Ureter (tissue), 1 donor: ENCODE measurements at regions not wholly inside any gene's neighbourhood (a gene's known extent, or its start where the extent isn't known, plus 50 kb on each side); places are given as distances from the start of the nearest gene placed in this dataset.
"Not testable (repeated sequence)": the region's sequence is repeated elsewhere in the genome, so short reads cannot be mapped to it uniquely, and the experiment has no call there.

ENCODE experiments used
- DNase-seq: peaks from one replicate; pipeline ENCODE4 v3.0.0-alpha.2; 2020; ENCODE audit warnings: low spot score
- donor health status: DM: yes; HTN: yes; CAD: no.

- no peak for DNase-seq
These were observed 256.3 kb upstream of the SFSWAP start for GRCh38 chr12:131454418-131455217.

GRCh38 chr12:131455218-131455506 is 255.7 kb upstream of the SFSWAP start:
- no peak for DNase-seq

GRCh38 chr12:131455581-131456110 is 255.2 kb upstream of the SFSWAP start:
- no peak for DNase-seq

- DNase-seq = no peak
These were observed 254.4 kb upstream of the SFSWAP start for GRCh38 chr12:131456301-131457027.

- no peak for DNase-seq
These were observed 253.9 kb upstream of the SFSWAP start for GRCh38 chr12:131457028-131457310.

- no peak for DNase-seq
These were observed 253.4 kb upstream of the SFSWAP start for GRCh38 chr12:131457331-131458047.

GRCh38 chr12:131458048-131458374 is 252.9 kb upstream of the SFSWAP start:
- DNase-seq = no peak

GRCh38 chr12:131458931-131459772 is 251.7 kb upstream of the SFSWAP start:
- no peak for DNase-seq

- no peak for DNase-seq
These were observed 251.0 kb upstream of the SFSWAP start for GRCh38 chr12:131459773-131460365.

GRCh38 chr12:131460520-131460919 is 250.4 kb upstream of the SFSWAP start:
- no peak for DNase-seq

GRCh38 chr12:131461096-131461495 is 249.8 kb upstream of the SFSWAP start:
- DNase-seq = no peak

- no peak for DNase-seq
These were observed 247.7 kb upstream of the SFSWAP start for GRCh38 chr12:131463174-131463573.

GRCh38 chr12:131464081-131464480 is 246.8 kb upstream of the SFSWAP start:
- DNase-seq = no peak

- DNase-seq = no peak
These were observed 244.6 kb upstream of the SFSWAP start for GRCh38 chr12:131466306-131466705.

- no peak for DNase-seq
These were observed 244.0 kb upstream of the SFSWAP start for GRCh38 chr12:131466932-131467331.

- no peak for DNase-seq
These were observed 242.7 kb upstream of the SFSWAP start for GRCh38 chr12:131468206-131468605.

- not testable (repeated sequence) for DNase-seq
These were observed 240.9 kb upstream of the SFSWAP start for GRCh38 chr12:131469945-131470344.

GRCh38 chr12:131471271-131471905 is 239.5 kb upstream of the SFSWAP start:
- DNase-seq = no peak

GRCh38 chr12:131471946-131472732 is 238.8 kb upstream of the SFSWAP start:
- no peak for DNase-seq

- DNase-seq = no peak
These were observed 237.6 kb upstream of the SFSWAP start for GRCh38 chr12:131473261-131473660.
